IMR-90 (cell line): ENCODE measurements at regions not wholly inside any gene's neighbourhood (a gene's known extent, or its start where the extent isn't known, plus 50 kb on each side); places are given as distances from the start of the nearest gene placed in this dataset.

Experiments used
- ATAC-seq: fragments of 200-7000 bp; cut with Tn5 transposase; 2 replicates; pipeline ENCODE4 v1.9.1; 2020; ENCODE audit warnings: low read depth, mild to moderate bottlenecking, moderate library complexity
- BruUV-seq: library from RNA; stranded (reverse); fragments of 400-500 nt; replicated peaks from 2 replicates; lab custom pipeline; 2021; lab: Mats Ljungman, UMichigan
- CTCF ChIA-PET: fragments of 300-600 bp; formaldehyde crosslinking; extraction: SDS; loops from one replicate; lab custom pipeline; 2021; ENCODE audit warnings: antibody characterized with exemption; lab: Yijun Ruan, JAX
- POLR2A ChIA-PET: fragments of 300-600 bp; sonication (Branson Sonifier 250); formaldehyde crosslinking; loops from one replicate; lab custom pipeline; 2022; ENCODE audit warnings: antibody characterized with exemption; ENCODE audit not compliant: unreplicated experiment; lab: Charles Lee
- DNase-seq: peaks from one replicate; pipeline ENCODE4 v3.0.0; 2013
- H2AFZ ChIP-seq: replicated peaks from 2 replicates; pipeline ENCODE3; 2013; ENCODE audit warnings: low read length, mild to moderate bottlenecking; ENCODE audit not compliant: poor library complexity
- H2AK5ac ChIP-seq: 2 replicates; pipeline ENCODE4 v1.6.1; 2013; ENCODE audit warnings: low read depth, low read length, inconsistent platforms
- H2AK9ac ChIP-seq: replicated peaks from 2 replicates; pipeline ENCODE3; 2013; ENCODE audit warnings: mild to moderate bottlenecking, low read depth, low read length, moderate library complexity; ENCODE audit not compliant: poor library complexity
- H2BK120ac ChIP-seq: 2 replicates; pipeline ENCODE4 v1.6.1; 2013; ENCODE audit warnings: low read depth, low read length, inconsistent platforms
- H2BK15ac ChIP-seq: 3 replicates; pipeline ENCODE4 v1.6.1; 2013; ENCODE audit warnings: low read depth, low read length, inconsistent platforms
- H2BK20ac ChIP-seq: 2 replicates; pipeline ENCODE4 v1.6.1; 2013; ENCODE audit warnings: low read depth, mild to moderate bottlenecking, inconsistent platforms, low read length, moderate library complexity
- H2BK5ac ChIP-seq: 2 replicates; pipeline ENCODE4 v1.6.1; 2013; ENCODE audit warnings: mild to moderate bottlenecking, low read depth, low read length, inconsistent platforms; ENCODE audit not compliant: poor library complexity, severe bottlenecking
- H3K14ac ChIP-seq: replicated peaks from 2 replicates; pipeline ENCODE4 v1.6.1; 2013; ENCODE audit warnings: low read depth, low read length, inconsistent platforms
- H3K18ac ChIP-seq: 2 replicates; pipeline ENCODE4 v1.6.1; 2013; ENCODE audit warnings: low read depth, low read length, control low read depth
- H3K23ac ChIP-seq: 2 replicates; pipeline ENCODE4 v1.6.1; 2013; ENCODE audit warnings: low read depth, low read length, inconsistent platforms
- H3K27ac ChIP-seq: 2 replicates; pipeline ENCODE4 v1.5.1; 2013; ENCODE audit warnings: mild to moderate bottlenecking, control low read depth, low read length; ENCODE audit not compliant: insufficient read depth
- H3K27me3 ChIP-seq: 2 replicates; pipeline ENCODE4 v1.6.1; 2013; ENCODE audit warnings: low read length; ENCODE audit not compliant: control insufficient read depth, insufficient read depth
- H3K36me3 ChIP-seq: 2 replicates; pipeline ENCODE4 v1.6.1; 2013; ENCODE audit warnings: low read length, mixed read lengths; ENCODE audit not compliant: control insufficient read depth, insufficient read depth
- H3K4ac ChIP-seq: 2 replicates; pipeline ENCODE4 v1.6.1; 2013; ENCODE audit warnings: low read depth, low read length, inconsistent platforms
- H3K4me1 ChIP-seq: 2 replicates; pipeline ENCODE4 v1.6.1; 2013; ENCODE audit warnings: low read length, mixed read lengths; ENCODE audit not compliant: control insufficient read depth, insufficient read depth
- H3K4me2 ChIP-seq: 2 replicates; pipeline ENCODE4 v1.6.1; 2013; ENCODE audit warnings: low read depth, mild to moderate bottlenecking, control low read depth, low read length, moderate library complexity
- H3K4me3 ChIP-seq: 2 replicates; pipeline ENCODE4 v1.5.1; 2013; ENCODE audit warnings: low read depth, mild to moderate bottlenecking, control low read depth, low read length, moderate library complexity; ENCODE audit not compliant: insufficient read depth
- H3K56ac ChIP-seq: 2 replicates; pipeline ENCODE4 v1.6.1; 2013; ENCODE audit warnings: low read length, inconsistent platforms; ENCODE audit not compliant: insufficient read depth; ENCODE audit errors: extremely low read depth
- H3K79me1 ChIP-seq, 2 experiments: 2 replicates each; pipeline ENCODE4 v1.6.1; 2013; ENCODE audit warnings: low read length in 2 of 2, inconsistent platforms in 1 of 2, low read depth in 1 of 2
- H3K9ac ChIP-seq: 2 replicates; pipeline ENCODE4 v1.6.1; 2013; ENCODE audit warnings: low read depth, low read length, control low read depth
- H3K9me1 ChIP-seq: 2 replicates; pipeline ENCODE4 v1.6.1; 2013; ENCODE audit warnings: low read length, inconsistent platforms; ENCODE audit not compliant: insufficient read depth
- H3K9me3 ChIP-seq: 2 replicates; pipeline ENCODE4 v1.6.1; 2013; ENCODE audit warnings: low read length; ENCODE audit not compliant: control insufficient read depth, insufficient read depth
- H4K20me1 ChIP-seq: 2 replicates; pipeline ENCODE4 v1.6.1; 2013; ENCODE audit warnings: low read length, inconsistent platforms; ENCODE audit not compliant: insufficient read depth
- H4K5ac ChIP-seq: 2 replicates; pipeline ENCODE4 v1.6.1; 2013; ENCODE audit warnings: mild to moderate bottlenecking, low read depth, low read length, control low read depth
- H4K8ac ChIP-seq, 2 experiments: 2 replicates each; pipeline ENCODE4 v1.6.1; 2013; ENCODE audit warnings: low read depth in 2 of 2, low read length in 2 of 2, control low read depth in 1 of 2, inconsistent platforms in 1 of 2
- H4K91ac ChIP-seq: 2 replicates; pipeline ENCODE4 v1.6.1; 2013; ENCODE audit warnings: low read depth, low read length, inconsistent platforms; ENCODE audit not compliant: insufficient read depth
- BHLHE40 ChIP-seq: fragments of 150-350 bp; IDR thresholded peaks from 2 replicates; pipeline ENCODE4 v1.6.1; 2016; ENCODE audit warnings: mild to moderate bottlenecking, low read depth, low read length
- CEBPB ChIP-seq: IDR thresholded peaks from 2 replicates; pipeline ENCODE4 v1.6.1; 2012; ENCODE audit warnings: low read depth, low read length, improper control_type of control experiment
- CHD1 ChIP-seq: IDR thresholded peaks from 2 replicates; pipeline ENCODE4 v1.6.1; 2012; ENCODE audit warnings: low read depth, low read length, improper control_type of control experiment
- ELK1 ChIP-seq: fragments of 150-350 bp; IDR thresholded peaks from 2 replicates; pipeline ENCODE4 v1.6.1; 2016; ENCODE audit warnings: low read depth, mild to moderate bottlenecking, low read length, moderate library complexity, borderline replicate concordance
- MAFK ChIP-seq: IDR thresholded peaks from 2 replicates; pipeline ENCODE4 v1.6.1; 2012; ENCODE audit warnings: low read depth, low read length, improper control_type of control experiment
- MXI1 ChIP-seq: IDR thresholded peaks from 2 replicates; pipeline ENCODE4 v1.6.1; 2012; ENCODE audit warnings: low read depth, mild to moderate bottlenecking, low read length, moderate library complexity, borderline replicate concordance
- NFE2L2 ChIP-seq: fragments of 150-350 bp; IDR thresholded peaks from 2 replicates; pipeline ENCODE4 v1.6.1; 2016; ENCODE audit warnings: low read depth, mild to moderate bottlenecking, low read length
- POLR2A ChIP-seq: IDR thresholded peaks from 2 replicates; pipeline ENCODE4 v1.6.1; 2012; ENCODE audit warnings: mild to moderate bottlenecking, low read depth, low read length
- RAD21 ChIP-seq: IDR thresholded peaks from 2 replicates; pipeline ENCODE4 v1.6.1; 2012; ENCODE audit warnings: low read length, improper control_type of control experiment
- RCOR1 ChIP-seq: IDR thresholded peaks from 2 replicates; pipeline ENCODE4 v1.6.1; 2012; ENCODE audit warnings: mild to moderate bottlenecking, low read length, improper control_type of control experiment; ENCODE audit not compliant: insufficient replicate concordance
- RFX5 ChIP-seq: IDR thresholded peaks from 2 replicates; pipeline ENCODE4 v1.8.0; 2012; ENCODE audit warnings: low read depth, mild to moderate bottlenecking, low read length, moderate library complexity
- USF2 ChIP-seq: fragments of 150-350 bp; IDR thresholded peaks from 2 replicates; pipeline ENCODE4 v1.6.1; 2017; ENCODE audit warnings: mild to moderate bottlenecking, antibody characterized with exemption, low read length, low read depth
- WGBS, 2 experiments: methylation state at CpG; one replicate each; pipeline versions ENCODE4 v1.1.5 to v1.1.7; 2013; ENCODE audit warnings: missing lambda C conversion rate in 2 of 2; ENCODE audit not compliant: insufficient read length in 1 of 2; ENCODE audit errors: extremely low coverage in 2 of 2; 5-methylcytosine and 5-hydroxymethylcytosine counted together
- dilution Hi-C: fragments of 300-500 bp; cut with HindIII; formaldehyde crosslinking; loops from one replicate; pipeline ENCODE4 v1.14.3; 2018; ENCODE audit warnings: low sequenced_read_pairs; ENCODE audit not compliant: unreplicated experiment
- in situ Hi-C: fragments of 300-500 bp; cut with MboI; formaldehyde crosslinking; loops from 3 replicates; pipeline ENCODE4 v1.14.3; 2019; ENCODE audit warnings: low sequenced_read_pairs, inconsistent platforms, mixed read lengths
- intact Hi-C: fragments of 100-400 bp; cut with micrococcal nuclease; formaldehyde crosslinking; loops from 2 replicates; pipeline ENCODE4 v1.10.0; 2022

GRCh38 chr6:87753131-87753685, 51.2 kb upstream of the AKIRIN2 start:
- Histone ChIP-seq H2AFZ (no peak overlapping the region), H3K14ac (no peak overlapping the region), H2BK15ac (no peak overlapping the region), H3K27me3 (no peaks in the 10 kb centered on the region), H3K27ac (no peak overlapping the region), H4K5ac (no peak overlapping the region), H2BK5ac (no peak overlapping the region), H4K8ac (no peak overlapping the region), H3K9ac (no peak overlapping the region), H3K9me1 (no peaks in the 10 kb centered on the region; the same call in 1 of the 2 replicates), H3K18ac (no peak overlapping the region), H2BK20ac (no peak overlapping the region), H3K56ac (no peak overlapping the region), H3K79me1 (no peaks in the 10 kb centered on the region), H3K9me3 (no peaks in the 10 kb centered on the region), H3K4me2 (no peak overlapping the region), H4K91ac (no peak overlapping the region), H3K23ac (no peak overlapping the region), H3K4me1 (peaks cover 5% of the 10 kb centered on the region; the same call in 1 of the 2 replicates), H2BK120ac (no peak overlapping the region), H3K36me3 (no peaks in the 10 kb centered on the region), H3K4me3 (no peak overlapping the region), H2AK5ac (no peak overlapping the region), H4K20me1 (no peaks in the 10 kb centered on the region), H2AK9ac (no peak overlapping the region), H3K4ac (no peak overlapping the region)
- intact Hi-C loops (no loop called here), dilution Hi-C loops (no loop called here), in situ Hi-C loops (no loop called here)
- no CpG with 5 or more reads among the region's 4 CpGs for WGBS, 2 experiments
- TF ChIP-seq MAFK (no peak), BHLHE40 (no peak), RAD21 (no peak), CHD1 (no peak), NFE2L2 (no peak), RCOR1 (no peak), MXI1 (no peak), POLR2A (no peak), CEBPB (no peak), USF2 (no peak), RFX5 (no peak), ELK1 (no peak)
- CTCF ChIA-PET, result interaction anchor here (0.6 kb wide), 1 partner anchor 85 kb away, joined by 8 read pairs; no protein-coding TSS in a partner anchor
- POLR2A ChIA-PET, result no interaction called here
- BruUV-seq, result no TSS peak
- ATAC-seq (no peak), DNase-seq (no peak)
